ENCODE measurements at regions not wholly inside any gene's neighbourhood (a gene's known extent, or its start where the extent isn't known, plus 50 kb on each side); places are given as distances from the start of the nearest gene placed in this dataset.

GRCh38 chr3:187985647-187986046 is 168.3 kb upstream of the LPP start:
- no peak for TF ChIP-seq CTCF (IDR thresholded peaks at IDR 0.05; ENCODE audit: low read depth, low read length, missing control alignments)
- no peak overlapping the region for H3K4me3 ChIP-seq (ENCODE audit: low read depth, low read length)
- DNase-seq (ENCODE audit: low read depth), result no peak

- DNase-seq (ENCODE audit: low read depth), result no peak
These were observed 167.4 kb upstream of the LPP start for GRCh38 chr3:187986514-187986934.

DNA sequence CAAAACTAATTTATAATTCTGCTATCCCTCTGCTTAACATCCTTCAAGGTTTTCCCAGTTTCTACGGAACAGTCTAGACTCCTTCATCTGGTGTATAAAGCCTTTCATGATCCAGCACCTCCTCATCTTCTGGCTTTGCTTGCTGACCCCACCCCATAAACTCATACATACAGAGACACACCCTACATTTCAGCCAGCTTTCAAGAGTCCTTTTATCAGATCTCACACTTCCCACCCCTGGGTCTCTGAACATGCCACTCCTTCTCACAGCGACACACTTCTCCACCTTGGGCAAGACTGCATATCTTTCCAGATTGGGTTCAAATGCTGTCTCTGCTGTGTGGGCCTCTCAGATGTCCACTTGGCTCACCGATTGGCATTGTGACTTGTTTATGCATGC is 166.8 kb upstream of the LPP start:
- no peak overlapping the region for H3K4me3 ChIP-seq (ENCODE audit: low read depth, low read length)
- DNase-seq (ENCODE audit: low read depth), result no peak
- no peak for TF ChIP-seq CTCF (IDR thresholded peaks at IDR 0.05; ENCODE audit: low read depth, low read length, missing control alignments)

More at GRCh38 chr3:187986514-187986934, 167.4 kb upstream of the LPP start:
- TF ChIP-seq CTCF (IDR thresholded peaks at IDR 0.05; ENCODE audit: low read depth, low read length, missing control alignments), result no peak
- H3K4me3 ChIP-seq (ENCODE audit: low read depth, low read length), result no peak overlapping the region

DNA sequence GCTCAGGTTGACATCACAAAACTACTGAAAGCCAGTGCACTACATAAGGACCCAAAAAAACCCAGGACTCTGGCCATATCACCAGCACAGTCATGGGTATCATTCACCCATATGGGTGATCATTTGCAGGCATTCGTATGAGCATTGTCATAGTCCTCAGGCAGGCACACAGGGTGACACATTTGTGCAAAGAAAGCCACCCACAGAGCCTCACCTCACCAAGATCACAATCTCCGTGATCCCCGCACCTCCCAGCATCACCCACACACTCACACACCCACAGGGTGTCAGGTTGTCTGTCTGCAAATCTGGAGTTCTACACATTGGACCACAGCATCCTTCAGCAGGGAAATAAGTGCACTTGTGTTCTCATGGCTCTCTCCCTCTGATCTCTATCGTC is 166.0 kb upstream of the LPP start:
- no peak for DNase-seq (ENCODE audit: low read depth)
- no peak for TF ChIP-seq CTCF (IDR thresholded peaks at IDR 0.05; ENCODE audit: low read depth, low read length, missing control alignments)

DNA sequence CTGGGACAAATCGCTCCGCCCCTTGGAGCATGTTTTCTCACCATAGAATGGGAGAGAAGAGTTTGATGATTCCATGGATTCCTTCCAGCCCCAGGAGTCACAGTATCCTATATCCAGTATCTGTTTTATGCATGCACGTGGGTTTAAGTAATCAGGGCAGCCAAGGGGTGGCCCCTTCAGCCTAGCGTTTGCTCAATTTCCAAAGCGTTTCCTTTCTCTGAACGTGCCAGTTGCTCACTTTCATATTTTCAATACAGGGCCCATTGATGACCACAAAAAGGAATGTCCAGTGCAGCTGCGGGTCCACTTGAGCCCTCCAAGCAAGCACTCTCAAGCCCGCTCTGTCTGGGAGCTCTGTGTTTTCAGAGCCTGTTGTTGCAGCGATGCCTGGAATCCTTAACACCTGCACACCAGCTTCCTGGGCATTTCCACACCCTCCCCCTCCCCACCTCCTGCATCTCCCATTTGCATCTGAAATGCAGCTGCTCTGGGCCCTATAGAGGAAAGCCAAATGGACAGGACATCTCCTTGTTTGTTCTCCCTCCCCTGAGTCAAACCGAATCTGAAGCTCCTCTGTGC is 164.3 kb upstream of the LPP start:
- TF ChIP-seq CTCF (IDR thresholded peaks at IDR 0.05; ENCODE audit: low read depth, low read length, missing control alignments), result no peak
- H3K4me3 ChIP-seq (ENCODE audit: low read depth, low read length), result no peak overlapping the region
- DNase-seq (ENCODE audit: low read depth), result no peak

More for the DNA sequence above, 166.0 kb upstream of the LPP start:
- H3K4me3 ChIP-seq (ENCODE audit: low read depth, low read length), result no peak overlapping the region

DNA sequence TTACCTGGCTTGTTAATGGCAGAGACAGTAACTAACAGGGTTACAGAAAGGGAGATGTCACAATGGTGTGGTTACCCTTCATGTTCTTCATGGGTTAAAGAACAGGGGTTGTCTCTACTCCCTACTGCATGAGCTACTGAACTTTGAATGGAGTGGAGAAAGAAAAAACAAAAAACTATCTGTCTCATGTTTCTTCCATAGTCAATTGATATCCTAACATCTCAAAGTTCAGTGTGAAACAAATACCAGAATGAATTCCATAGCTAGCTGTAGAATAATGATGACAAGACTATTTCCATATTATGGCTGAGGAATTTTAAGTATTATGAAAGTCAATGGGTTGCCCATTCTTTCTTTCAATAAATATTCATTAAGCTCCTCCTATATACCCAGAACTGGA is 161.3 kb upstream of the LPP start:
- H3K4me3 ChIP-seq (ENCODE audit: low read depth, low read length), result no peak overlapping the region
- no peak for TF ChIP-seq CTCF (IDR thresholded peaks at IDR 0.05; ENCODE audit: low read depth, low read length, missing control alignments)
- DNase-seq (ENCODE audit: low read depth), result no peak
